ENCODE measurements at regions not wholly inside any gene's neighbourhood (a gene's known extent, or its start where the extent isn't known, plus 50 kb on each side); places are given as distances from the start of the nearest gene placed in this dataset.

DNA sequence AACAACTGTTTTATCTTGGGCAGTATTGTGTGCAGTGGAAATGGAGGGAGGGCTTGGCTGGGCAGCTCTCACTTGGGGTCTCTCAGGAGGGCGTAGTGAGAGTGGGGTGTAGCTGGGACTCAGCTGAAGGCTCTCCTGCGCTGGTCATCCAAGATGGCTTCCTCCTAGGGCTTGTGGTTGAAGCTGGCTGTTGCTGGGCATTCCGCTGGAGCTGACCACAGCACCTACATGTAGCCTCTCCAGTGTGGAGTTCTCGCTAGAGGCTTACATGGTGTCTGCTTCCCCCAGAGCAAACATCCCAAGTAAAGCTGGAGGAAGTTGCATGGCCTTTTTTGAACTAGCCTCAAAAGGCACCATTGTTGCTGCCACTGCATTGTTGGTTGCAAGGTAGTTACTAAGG is 344.1 kb upstream of the MARCKS start:
- no peak overlapping the region for H3K4me3 ChIP-seq (replicated peaks in 1 of 3; ENCODE audit: insufficient read depth in 1 of 3, low read depth in 1 of 3, low read length in 3 of 3)
- no peaks in the 10 kb centered on the region for H3K27me3 ChIP-seq (ENCODE audit: control insufficient read depth in 2 of 2, insufficient read depth in 2 of 2, low read length in 2 of 2)
- H4K20me1 ChIP-seq (replicated peaks; ENCODE audit: control insufficient read depth, extremely low read depth, insufficient read depth, low read length): no peaks in the 10 kb centered on the region
- no peak overlapping the region for H3K4me2 ChIP-seq (ENCODE audit: insufficient read depth, low read length)
- no TSS peak for BruUV-seq (replicated peaks)
- no peak overlapping the region for H3K9ac ChIP-seq (replicated peaks; ENCODE audit: extremely low read depth, insufficient read depth, low read length)
- H3K9me3 ChIP-seq (replicated peaks; ENCODE audit: control insufficient read depth, insufficient read depth, low read length): no peaks in the 10 kb centered on the region
- dilution Hi-C loops (cut with MboI; ENCODE audit: extremely low pct_ligation_motif_present, low sequenced_read_pairs): no loop called here
- CTCF ChIA-PET: interaction anchor here (1.3 kb wide), 1 partner anchor 23 kb away, joined by 3 read pairs; no protein-coding TSS in a partner anchor
- H3K79me2 ChIP-seq (ENCODE audit: control insufficient read depth, insufficient read depth, low read length): no peaks in the 10 kb centered on the region
- DNase-seq (ENCODE audit: low read depth, low spot score) (no peak), FAIRE-seq (no peak)
- H3K4me1 ChIP-seq (ENCODE audit: control insufficient read depth, extremely low read depth, insufficient read depth, low read length): no peaks in the 10 kb centered on the region
- no peaks in the 10 kb centered on the region for H3K9me1 ChIP-seq (replicated peaks; ENCODE audit: control insufficient read depth, extremely low read depth, insufficient read depth, low read length)
- POLR2A ChIA-PET: no interaction called here
- no peak for TF ChIP-seq POLR2A (IDR thresholded peaks at IDR 0.05; ENCODE audit: low read depth, low read length)
- TF ChIP-seq EZH2 (IDR thresholded peaks at IDR 0.05; ENCODE audit: borderline replicate concordance, low read depth, low read length, severe bottlenecking): no peak
- TF ChIP-seq, protein P1, sequence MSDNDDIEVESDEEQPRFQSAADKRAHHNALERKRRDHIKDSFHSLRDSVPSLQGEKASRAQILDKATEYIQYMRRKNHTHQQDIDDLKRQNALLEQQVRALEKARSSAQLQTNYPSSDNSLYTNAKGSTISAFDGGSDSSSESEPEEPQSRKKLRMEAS (IDR thresholded peaks at IDR 0.05; ENCODE audit: insufficient read depth, insufficient read length): no peak
- TF ChIP-seq, protein P2, sequence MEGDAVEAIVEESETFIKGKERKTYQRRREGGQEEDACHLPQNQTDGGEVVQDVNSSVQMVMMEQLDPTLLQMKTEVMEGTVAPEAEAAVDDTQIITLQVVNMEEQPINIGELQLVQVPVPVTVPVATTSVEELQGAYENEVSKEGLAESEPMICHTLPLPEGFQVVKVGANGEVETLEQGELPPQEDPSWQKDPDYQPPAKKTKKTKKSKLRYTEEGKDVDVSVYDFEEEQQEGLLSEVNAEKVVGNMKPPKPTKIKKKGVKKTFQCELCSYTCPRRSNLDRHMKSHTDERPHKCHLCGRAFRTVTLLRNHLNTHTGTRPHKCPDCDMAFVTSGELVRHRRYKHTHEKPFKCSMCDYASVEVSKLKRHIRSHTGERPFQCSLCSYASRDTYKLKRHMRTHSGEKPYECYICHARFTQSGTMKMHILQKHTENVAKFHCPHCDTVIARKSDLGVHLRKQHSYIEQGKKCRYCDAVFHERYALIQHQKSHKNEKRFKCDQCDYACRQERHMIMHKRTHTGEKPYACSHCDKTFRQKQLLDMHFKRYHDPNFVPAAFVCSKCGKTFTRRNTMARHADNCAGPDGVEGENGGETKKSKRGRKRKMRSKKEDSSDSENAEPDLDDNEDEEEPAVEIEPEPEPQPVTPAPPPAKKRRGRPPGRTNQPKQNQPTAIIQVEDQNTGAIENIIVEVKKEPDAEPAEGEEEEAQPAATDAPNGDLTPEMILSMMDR (IDR thresholded peaks at IDR 0.05; ENCODE audit: extremely low read depth in 1 of 2, insufficient read depth in 1 of 2, low read depth in 1 of 2, low read length in 2 of 2): no peak
- no peak for TF ChIP-seq MYC (IDR thresholded peaks at IDR 0.05; ENCODE audit: low read depth, low read length)
- TF ChIP-seq FOS (IDR thresholded peaks at IDR 0.05; ENCODE audit: borderline replicate concordance, insufficient read depth, low read length): no peak
- TF ChIP-seq GATA2 (IDR thresholded peaks at IDR 0.05; ENCODE audit: insufficient read depth, insufficient read length, low read depth, low read length): no peak
- TF ChIP-seq JUN (IDR thresholded peaks at IDR 0.05; ENCODE audit: borderline replicate concordance, insufficient read depth, insufficient read length, low read depth): no peak
- TF ChIP-seq POLR2AphosphoS5 (IDR thresholded peaks at IDR 0.05; ENCODE audit: insufficient read depth, low read depth, low read length): no peak
- intact Hi-C loops (cut with micrococcal nuclease): no loop called here
- H2AFZ ChIP-seq (ENCODE audit: low read depth, low read length): no peak overlapping the region
- no peaks in the 10 kb centered on the region for H3K36me3 ChIP-seq (ENCODE audit: control insufficient read depth in 2 of 2, extremely low read depth in 1 of 2, insufficient read depth in 2 of 2, low read length in 2 of 2)
- no peak overlapping the region for H3K27ac ChIP-seq (ENCODE audit: insufficient read depth, low read depth, low read length)

All from endothelial cell of umbilical vein (primary cell).